SU-DHL-6 (cell line): ENCODE measurements at regions not wholly inside any gene's neighbourhood (a gene's known extent, or its start where the extent isn't known, plus 50 kb on each side); places are given as distances from the start of the nearest gene placed in this dataset.

ENCODE experiments used
- CTCF ChIP-seq: fragments of 200-600 bp; sonication (generic); IDR thresholded peaks from one replicate; pipeline ENCODE4 v1.5.1; 2017; ENCODE audit warnings: antibody characterized with exemption, mild to moderate bottlenecking, low read length, moderate library complexity; ENCODE audit not compliant: insufficient read depth, poor library complexity, severe bottlenecking
- EZH2phosphoT487 ChIP-seq: fragments of 200-600 bp; sonication (generic), shearing (Covaris generic); conservative IDR thresholded peaks from 2 replicates; pipeline ENCODE4 v1.6.1; 2018; ENCODE audit warnings: mild to moderate bottlenecking, antibody characterized with exemption, low read length, moderate library complexity, mixed read lengths

DNA sequence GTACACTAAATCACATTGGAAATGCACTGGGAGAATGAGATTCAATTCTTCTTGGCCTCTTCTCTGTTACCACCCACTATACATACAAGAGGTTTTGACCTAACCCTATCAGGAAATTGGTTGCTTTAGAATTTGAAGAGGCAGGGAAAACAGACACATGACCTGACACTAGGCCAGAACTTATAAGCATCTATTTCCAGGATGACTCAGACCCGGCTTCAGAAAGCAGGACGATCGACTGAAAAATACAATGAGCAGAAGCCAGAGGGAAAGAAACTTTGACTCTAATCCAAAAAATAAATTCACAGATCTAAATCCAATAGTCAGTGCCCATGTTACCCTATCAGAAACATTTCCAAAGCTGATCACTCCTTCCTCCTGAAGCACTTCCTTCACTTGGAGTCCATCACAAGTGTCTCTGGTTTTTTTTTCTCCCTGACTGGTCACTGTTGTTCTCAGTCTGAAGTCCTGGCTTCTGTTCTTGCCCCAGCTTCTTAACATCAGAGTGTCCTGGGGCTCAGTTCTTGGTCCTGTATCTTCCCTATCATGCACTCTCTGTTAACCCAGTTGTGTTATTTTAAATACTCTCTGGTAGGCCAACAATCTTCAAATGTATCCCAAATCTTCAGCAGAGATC, 133.6 kb downstream of the P2RY1 start:
- TF ChIP-seq CTCF = no peak
- TF ChIP-seq EZH2phosphoT487 = no peak
